ENCODE measurements at regions not wholly inside any gene's neighbourhood (a gene's known extent, or its start where the extent isn't known, plus 50 kb on each side); places are given as distances from the start of the nearest gene placed in this dataset.

- Histone ChIP-seq H3K27ac (replicated peaks in 1 of 4) (no peak overlapping the region), H3K4me3 (no peak overlapping the region), H3K27me3 (no peaks in the 10 kb centered on the region), H3K36me3 (no peaks in the 10 kb centered on the region), H3K4me1 (no peaks in the 10 kb centered on the region), H3K9me3 (no peaks in the 10 kb centered on the region)
- intact Hi-C loops (cut with DNase I), result no loop called here
- DNase-seq (ENCODE audit: extremely low spot score), result no peak
- 42% methylated on average over 6 of the region's 6 CpGs for WGBS
- TF ChIP-seq CTCF (IDR thresholded peaks at IDR 0.05) (no peak), POLR2A (IDR thresholded peaks at IDR 0.05; ENCODE audit: low read depth) (no peak), EP300 (IDR thresholded peaks at IDR 0.05) (no peak), POLR2AphosphoS5 (IDR thresholded peaks at IDR 0.05) (no peak)
Measured at GRCh38 chr10:109019001-109019424, 904.3 kb downstream of the XPNPEP1 start.

GRCh38 chr10:109007514-109007913 lies 915.8 kb downstream of the XPNPEP1 start:
- H3K4me3 ChIP-seq, result no peak overlapping the region
- no peak for DNase-seq (ENCODE audit: extremely low spot score)
- TF ChIP-seq POLR2A (IDR thresholded peaks at IDR 0.05; ENCODE audit: low read depth) (no peak), CTCF (IDR thresholded peaks at IDR 0.05) (no peak), EP300 (IDR thresholded peaks at IDR 0.05) (no peak), POLR2AphosphoS5 (IDR thresholded peaks at IDR 0.05) (no peak)
- no peak overlapping the region for H3K27ac ChIP-seq (replicated peaks in 1 of 4)
- H3K4me1 ChIP-seq, result no peaks in the 10 kb centered on the region
- no peaks in the 10 kb centered on the region for H3K9me3 ChIP-seq
- 81% methylated on average over 1 of the region's 1 CpG for WGBS
- no peaks in the 10 kb centered on the region for H3K36me3 ChIP-seq
- intact Hi-C loops (cut with DNase I), result no loop called here
- H3K27me3 ChIP-seq, result no peaks in the 10 kb centered on the region

- WGBS, result 72% methylated on average over 5 of the region's 5 CpGs
- TF ChIP-seq CTCF (IDR thresholded peaks at IDR 0.05), result no peak
- no peak for TF ChIP-seq POLR2AphosphoS5 (IDR thresholded peaks at IDR 0.05)
- no peak for TF ChIP-seq EP300 (IDR thresholded peaks at IDR 0.05)
- intact Hi-C loops (cut with DNase I), result no loop called here
- Histone ChIP-seq H3K27ac (replicated peaks in 1 of 4) (no peak overlapping the region), H3K36me3 (no peaks in the 10 kb centered on the region), H3K27me3 (no peaks in the 10 kb centered on the region), H3K4me1 (peaks cover 0 to 5% (median 2%) of the 10 kb centered on the region in 4 donors), H3K4me3 (no peak overlapping the region), H3K9me3 (no peaks in the 10 kb centered on the region)
- DNase-seq (ENCODE audit: extremely low spot score), result no peak
Measured at GRCh38 chr10:108990441-108990840, 932.9 kb downstream of the XPNPEP1 start.

- no peak for TF ChIP-seq POLR2A (IDR thresholded peaks at IDR 0.05; ENCODE audit: low read depth)
- TF ChIP-seq CTCF (IDR thresholded peaks at IDR 0.05), result no peak
- no peak for TF ChIP-seq POLR2AphosphoS5 (IDR thresholded peaks at IDR 0.05)
- TF ChIP-seq EP300 (IDR thresholded peaks at IDR 0.05), result no peak
- Histone ChIP-seq H3K4me3 (no peak overlapping the region), H3K4me1 (peaks cover 0 to 5% (median 2%) of the 10 kb centered on the region in 4 donors), H3K36me3 (no peaks in the 10 kb centered on the region), H3K9me3 (no peaks in the 10 kb centered on the region), H3K27me3 (no peaks in the 10 kb centered on the region), H3K27ac (replicated peaks in 1 of 4) (no peak overlapping the region)
- intact Hi-C loops (cut with DNase I), result no loop called here
- DNase-seq (ENCODE audit: extremely low spot score), result no peak
- WGBS, result 33% methylated on average over 4 of the region's 4 CpGs
Measured at GRCh38 chr10:108989976-108990375, 933.3 kb downstream of the XPNPEP1 start.

- H3K9me3 ChIP-seq, result peaks cover 0 to 6% (median 0%) of the 10 kb centered on the region in 4 donors
- H3K36me3 ChIP-seq, result no peaks in the 10 kb centered on the region
- no peak overlapping the region for H3K27ac ChIP-seq (replicated peaks in 1 of 4)
- intact Hi-C loops (cut with DNase I), result no loop called here
- 13% methylated on average over 2 of the region's 2 CpGs for WGBS
- peaks cover 0 to 3% (median 0%) of the 10 kb centered on the region in 4 donors for H3K4me1 ChIP-seq
- DNase-seq (ENCODE audit: extremely low spot score), result no peak
- H3K4me3 ChIP-seq, result no peak overlapping the region
- TF ChIP-seq POLR2A (IDR thresholded peaks at IDR 0.05; ENCODE audit: low read depth) (no peak), CTCF (IDR thresholded peaks at IDR 0.05) (no peak), EP300 (IDR thresholded peaks at IDR 0.05) (no peak), POLR2AphosphoS5 (IDR thresholded peaks at IDR 0.05) (no peak)
- H3K27me3 ChIP-seq, result no peaks in the 10 kb centered on the region
Measured at GRCh38 chr10:108982159-108982558, 941.2 kb downstream of the XPNPEP1 start.
